CD1c-positive myeloid dendritic cell (primary cell): ENCODE measurements at regions not wholly inside any gene's neighbourhood (a gene's known extent, or its start where the extent isn't known, plus 50 kb on each side); places are given as distances from the start of the nearest gene placed in this dataset.
"Not testable (repeated sequence)": the region's sequence is repeated elsewhere in the genome, so short reads cannot be mapped to it uniquely, and the experiment has no call there.

Experiments
- DNase-seq: peaks from one replicate; pipeline ENCODE4 v3.0.0-alpha.2; 2016; ENCODE audit errors: extremely low spot score

DNA sequence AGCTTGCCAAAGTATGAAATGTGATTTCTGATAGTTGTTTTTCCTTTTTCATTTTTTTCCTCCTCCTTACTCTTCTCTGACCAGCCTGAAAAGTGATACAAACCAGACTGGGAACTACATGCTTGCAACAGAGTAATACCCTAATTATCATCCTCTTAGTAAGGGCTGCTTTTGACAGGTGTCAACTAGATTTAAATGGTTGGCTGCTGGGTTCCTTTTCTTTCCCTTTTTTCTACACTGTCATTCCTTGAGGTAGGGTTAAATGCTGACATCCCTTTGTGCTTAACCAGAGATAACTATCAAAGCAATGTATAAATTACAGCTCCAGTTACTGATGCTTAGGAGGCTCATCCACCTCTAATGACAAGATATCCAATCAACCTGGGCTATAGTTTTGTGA is 598.8 kb downstream of the TTLL7 start:
- not testable (repeated sequence) for DNase-seq

DNA sequence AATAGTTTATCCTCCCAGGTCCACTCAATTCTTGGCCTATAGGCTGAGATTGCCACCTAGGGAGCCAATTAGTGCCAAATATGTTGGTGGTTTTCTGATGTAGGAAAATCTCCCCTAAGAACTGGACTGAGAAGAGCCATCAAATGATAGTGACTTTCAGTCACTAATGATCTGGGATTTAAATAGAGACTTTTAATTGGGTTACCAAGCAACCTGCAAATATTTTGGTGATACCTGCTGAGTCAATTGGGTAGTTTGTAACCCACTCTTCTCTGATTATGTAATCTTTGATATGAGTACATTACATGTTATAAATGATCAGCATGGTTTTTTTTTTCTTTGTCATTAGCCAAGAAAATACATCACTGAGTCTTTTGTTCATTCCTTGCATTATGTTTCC is 600.8 kb downstream of the TTLL7 start:
- not testable (repeated sequence) for DNase-seq

DNA sequence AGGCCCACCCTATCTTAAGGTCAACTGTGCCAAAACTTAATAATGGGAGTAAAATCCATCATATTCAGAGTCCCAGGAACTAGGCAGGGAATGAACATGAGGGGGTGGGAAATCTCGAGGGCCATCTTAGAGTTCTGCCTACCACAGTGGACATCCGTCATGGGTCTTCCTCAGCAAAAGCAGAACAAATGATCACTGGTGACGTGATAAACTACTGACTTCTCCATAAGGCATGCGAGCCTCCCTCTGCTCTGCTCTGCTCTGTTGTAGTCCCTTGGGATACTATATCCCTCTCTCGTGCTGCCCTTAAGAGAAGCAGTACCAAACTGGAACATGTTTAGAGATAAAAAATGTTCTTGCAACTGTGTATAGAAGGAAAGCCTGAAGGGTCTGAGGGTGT is 603.8 kb downstream of the TTLL7 start:
- DNase-seq = not testable (repeated sequence)

DNA sequence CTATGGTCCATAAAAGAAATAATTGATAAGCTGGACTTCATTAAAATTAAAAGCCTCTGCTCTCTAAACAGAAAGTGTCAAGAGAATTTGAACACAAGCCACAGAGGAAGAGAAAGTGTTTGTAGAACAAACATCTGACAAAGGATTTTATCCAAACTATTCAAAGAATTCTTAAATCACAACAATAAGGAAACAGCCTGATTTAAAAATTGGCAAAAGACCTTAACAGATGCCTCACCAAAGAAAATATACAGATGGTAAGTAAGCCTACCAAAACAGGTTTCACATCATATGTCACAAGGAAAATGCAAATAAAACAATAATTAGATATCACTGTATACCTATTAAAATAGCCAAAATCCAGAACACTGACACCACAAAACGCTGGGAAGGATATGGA is 612.0 kb downstream of the TTLL7 start:
- DNase-seq = not testable (repeated sequence)

DNA sequence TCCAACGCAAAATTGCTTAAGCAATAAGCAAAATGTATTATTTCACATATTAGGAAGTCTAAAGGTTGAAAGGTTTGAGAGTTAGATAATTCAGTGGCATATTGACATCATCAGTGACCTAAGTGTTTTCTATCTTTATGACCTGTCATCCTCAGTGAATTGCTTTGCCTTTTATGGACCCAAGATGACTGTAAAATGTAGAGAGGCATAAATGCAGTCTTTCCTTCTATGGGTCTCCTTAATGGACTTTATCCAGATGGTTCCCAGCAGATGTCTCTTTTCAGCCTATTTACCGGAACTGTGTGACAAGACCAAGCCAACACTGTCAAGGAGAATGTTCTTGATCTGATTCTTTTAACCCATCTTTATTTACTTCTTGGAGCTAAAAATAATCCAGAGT is 615.8 kb downstream of the TTLL7 start:
- DNase-seq = not testable (repeated sequence)

DNA sequence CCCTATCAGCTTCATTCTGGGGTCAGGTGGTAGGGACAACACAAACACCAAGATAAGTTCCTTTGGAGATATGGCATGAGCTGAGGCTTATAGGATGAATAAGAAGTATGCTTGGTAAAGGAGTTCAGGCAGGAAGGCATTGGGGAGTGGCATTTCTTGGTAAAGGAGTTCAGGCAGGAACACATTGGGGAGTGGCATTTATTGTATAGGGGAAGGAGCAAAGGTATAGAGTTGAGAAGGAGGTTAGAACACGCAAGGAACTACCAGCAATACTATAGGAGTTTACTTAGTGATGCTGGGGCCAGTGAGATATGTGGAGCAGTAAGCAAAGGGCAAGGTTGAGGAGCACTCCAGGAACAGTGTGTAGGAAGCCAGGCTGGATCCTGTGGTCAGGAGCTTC is 625.9 kb downstream of the TTLL7 start:
- not testable (repeated sequence) for DNase-seq

DNA sequence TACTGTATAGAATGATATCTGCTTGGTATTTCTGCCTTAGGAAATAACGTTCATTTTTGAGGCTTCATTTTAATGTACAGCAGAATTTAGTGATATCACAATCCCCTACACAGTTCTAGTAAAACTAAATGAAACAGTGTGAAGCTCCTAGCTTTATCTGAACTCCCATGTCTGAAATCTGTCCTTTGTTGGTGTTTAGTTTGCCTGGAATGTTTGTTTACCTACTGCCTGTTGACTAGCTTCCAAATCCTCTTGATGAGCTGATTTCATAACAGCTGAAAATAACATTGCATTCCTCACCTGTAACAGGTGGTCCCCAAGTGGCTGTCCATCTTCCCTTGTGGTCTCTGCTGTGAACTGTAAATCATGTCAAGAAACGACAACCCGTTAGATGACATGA is 629.1 kb downstream of the TTLL7 start:
- DNase-seq = not testable (repeated sequence)

DNA sequence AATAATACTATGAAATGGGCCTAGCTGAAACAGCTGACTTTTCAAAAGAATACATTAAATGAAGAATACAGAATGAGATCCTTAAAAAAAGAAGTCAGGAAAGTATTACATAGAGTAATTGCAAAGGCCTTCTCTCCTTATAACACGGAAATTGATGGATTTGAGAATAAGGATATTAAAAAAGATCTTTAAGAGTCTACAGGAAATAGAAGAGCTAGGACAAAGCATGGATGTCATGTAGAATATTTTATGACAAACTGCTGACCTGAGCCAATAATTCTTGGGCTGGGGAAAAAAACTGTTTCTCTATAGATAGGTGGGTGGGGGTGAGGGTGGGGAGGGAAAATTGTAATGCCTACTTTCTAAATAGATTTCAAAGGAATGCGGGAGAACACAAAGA is 633.6 kb downstream of the TTLL7 start:
- DNase-seq = not testable (repeated sequence)

DNA sequence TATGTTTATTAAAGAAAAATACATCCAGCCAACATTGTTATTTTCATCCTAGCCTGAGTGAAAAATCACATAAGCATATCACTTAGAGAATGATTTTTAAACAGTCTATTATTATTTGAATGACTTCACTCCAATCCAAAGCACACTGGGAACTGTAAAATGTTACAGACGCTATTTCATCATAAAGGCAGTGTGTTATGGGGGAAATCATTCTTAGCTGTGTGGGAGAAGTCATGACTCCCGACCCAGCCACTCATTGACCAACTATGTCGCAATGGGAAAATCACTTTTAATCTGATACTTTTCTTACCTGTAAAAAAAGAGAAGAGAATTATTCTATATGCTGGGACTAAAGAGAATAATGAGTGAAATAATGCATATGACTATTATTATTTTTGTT is 653.6 kb downstream of the TTLL7 start:
- not testable (repeated sequence) for DNase-seq

DNA sequence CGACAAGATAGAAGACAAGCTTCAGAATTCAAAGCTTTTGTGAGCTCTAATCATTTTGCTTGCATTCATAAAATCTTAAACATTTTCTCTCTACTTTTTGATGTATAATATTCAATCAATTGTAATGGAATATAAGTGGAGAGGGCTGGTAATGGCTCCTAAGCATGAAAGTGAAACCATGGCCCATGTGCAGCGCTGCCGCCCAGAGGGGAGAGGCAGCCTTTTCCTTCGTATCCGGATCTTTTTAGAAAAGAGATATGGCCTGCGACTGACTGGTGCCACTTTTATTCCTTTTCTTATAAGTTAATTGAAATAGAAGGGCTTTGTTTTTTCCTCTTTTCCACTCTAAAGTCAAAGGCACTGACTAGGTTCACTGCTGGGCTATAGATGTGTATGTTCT is 655.2 kb downstream of the TTLL7 start:
- DNase-seq = not testable (repeated sequence)

DNA sequence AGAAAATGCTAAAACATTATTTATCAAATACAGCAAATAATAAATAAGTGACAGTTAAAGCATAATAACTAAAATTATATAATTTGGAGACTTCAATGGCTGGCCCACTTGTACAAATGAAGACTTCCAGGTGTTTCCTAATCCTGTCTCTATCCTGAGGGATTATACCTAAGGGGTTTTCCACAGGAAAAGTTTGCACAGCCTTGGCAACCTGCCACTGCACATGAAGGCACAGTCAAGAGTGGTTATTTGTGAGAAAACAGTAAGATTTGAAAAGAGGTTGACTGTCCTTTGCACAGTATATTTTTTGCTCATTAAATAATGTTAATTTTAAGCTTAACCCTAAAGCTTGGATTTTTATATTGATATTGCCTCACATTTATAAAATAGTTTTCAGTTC is 655.9 kb downstream of the TTLL7 start:
- DNase-seq = not testable (repeated sequence)

DNA sequence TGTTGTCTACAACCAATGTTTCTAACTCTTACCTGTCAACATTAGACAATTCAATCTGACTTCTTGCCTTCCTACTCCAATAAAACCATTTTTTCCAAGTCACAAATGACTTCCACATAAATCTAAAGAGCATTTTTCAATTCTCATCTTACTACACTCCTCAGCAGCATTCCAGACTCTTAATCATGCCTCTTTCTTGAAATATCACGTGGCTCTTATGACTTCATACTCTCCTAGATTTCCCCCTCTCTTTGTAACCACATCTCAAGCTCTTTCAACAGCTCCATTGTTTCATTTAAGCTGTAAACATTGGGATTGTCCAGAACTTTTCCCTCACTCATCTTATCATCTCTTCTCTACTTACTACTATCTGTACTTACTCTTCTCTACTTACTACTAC is 666.6 kb downstream of the TTLL7 start:
- not testable (repeated sequence) for DNase-seq

DNA sequence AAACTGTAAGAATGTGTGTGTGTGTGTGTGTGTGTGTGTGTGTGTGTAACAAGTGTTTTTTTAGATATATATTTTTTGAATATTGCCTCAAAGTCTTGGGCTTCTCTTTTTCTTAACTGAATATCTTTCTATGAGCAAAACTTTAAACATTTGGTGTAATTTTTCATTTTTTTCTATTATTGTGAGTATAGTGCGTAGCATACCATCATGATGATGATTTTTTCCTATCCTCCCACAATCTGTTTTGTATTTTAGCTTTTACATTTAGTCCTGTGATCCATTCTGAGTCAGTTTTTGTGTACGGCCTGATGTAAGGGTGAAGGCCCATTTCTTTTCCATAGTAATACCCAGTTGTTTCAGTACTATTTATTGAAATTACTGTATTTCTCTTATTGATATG is 680.6 kb downstream of the TTLL7 start:
- no peak for DNase-seq

DNA sequence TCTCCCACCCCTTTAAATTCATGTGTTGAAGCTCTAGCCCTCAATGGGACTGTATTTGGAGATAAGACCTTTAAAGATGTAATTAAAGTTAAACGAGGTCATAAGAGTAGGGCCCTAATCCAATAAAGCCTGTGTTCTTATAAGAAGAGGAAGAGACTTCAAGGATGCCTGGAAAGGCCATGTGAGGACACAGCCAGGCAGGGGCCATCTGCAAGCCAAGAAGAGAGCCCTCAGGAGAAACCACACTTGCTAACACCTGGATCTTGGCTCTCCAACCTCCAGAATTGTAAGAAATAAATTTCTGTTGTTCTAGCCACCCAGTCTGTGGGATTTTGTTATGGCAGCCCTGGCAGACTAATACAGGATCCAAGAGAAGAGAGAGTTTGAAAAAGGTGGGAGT is 683.5 kb downstream of the TTLL7 start:
- not testable (repeated sequence) for DNase-seq

DNA sequence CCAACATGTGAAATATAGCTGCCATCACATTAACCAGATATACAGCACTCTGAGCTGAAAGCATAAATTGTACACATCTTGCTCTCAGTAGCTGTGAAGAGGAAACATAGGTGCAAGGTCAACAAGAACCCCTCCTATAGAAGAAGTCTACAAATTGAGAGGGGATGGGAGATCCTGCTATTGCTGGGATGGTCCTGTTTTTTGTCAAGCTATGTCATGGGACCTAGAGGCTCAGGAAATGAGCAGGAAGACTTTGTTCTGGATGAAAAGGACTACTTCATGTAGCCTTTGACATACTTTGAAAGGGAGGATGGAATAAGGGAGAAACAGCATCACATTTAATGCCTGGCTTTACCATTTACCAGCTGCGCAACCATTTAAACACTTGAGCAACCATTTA is 688.8 kb downstream of the TTLL7 start:
- not testable (repeated sequence) for DNase-seq

DNA sequence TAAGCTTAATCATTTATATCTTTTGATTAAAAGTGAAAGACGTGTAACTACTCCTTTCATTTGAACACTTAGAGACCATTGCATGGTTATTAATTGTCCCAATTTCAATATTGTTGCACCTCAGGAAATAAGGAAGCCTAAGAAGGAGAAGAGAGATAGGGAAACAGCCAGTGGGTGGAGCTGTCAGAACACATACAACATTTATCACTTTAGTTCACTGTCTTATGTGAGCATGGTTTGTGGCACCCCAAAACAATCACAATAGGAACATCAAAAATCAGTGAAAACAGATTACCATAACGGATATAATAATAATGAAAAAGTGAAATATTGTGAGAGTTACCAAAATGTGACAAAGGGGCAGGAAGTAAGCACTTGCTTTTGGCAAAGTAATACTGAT is 689.9 kb downstream of the TTLL7 start:
- DNase-seq = not testable (repeated sequence)

DNA sequence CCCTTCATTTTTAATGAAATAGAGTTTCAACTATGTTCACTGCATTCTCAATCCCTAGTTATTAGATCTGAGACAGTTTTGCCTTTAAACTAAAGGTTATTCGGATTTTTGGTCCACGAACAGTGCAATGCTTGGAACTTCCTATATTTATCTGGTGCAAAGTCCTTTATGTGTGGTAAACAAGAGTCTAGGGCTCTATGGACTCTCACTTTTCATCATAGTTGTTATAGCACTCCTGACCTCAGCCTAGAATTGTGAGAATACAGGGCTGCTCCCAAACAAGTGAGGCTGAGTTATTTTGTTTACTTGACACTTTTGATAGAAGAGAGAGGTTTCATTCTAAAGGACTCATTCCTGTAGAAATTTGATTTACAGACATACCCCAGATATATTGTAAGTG is 692.1 kb downstream of the TTLL7 start:
- not testable (repeated sequence) for DNase-seq

DNA sequence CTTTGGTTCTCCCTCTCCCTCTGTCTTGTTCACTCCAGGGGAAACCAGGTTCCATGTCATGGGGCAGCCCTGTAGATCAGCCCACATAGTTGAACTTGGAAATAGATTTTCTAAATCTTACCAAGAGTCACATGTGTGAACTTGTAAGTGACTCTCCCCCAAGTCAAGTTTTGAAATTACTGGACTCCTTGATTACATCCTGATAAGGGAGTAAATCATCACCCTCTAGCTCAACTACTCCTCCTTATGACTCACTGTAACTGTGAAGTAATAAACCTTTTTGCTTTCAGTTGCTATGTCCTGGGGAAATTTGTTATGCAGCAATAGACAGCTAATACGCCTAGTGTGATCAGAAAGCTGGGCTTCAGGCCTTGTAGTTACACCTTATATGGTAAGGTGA is 703.3 kb downstream of the TTLL7 start:
- DNase-seq = not testable (repeated sequence)

DNA sequence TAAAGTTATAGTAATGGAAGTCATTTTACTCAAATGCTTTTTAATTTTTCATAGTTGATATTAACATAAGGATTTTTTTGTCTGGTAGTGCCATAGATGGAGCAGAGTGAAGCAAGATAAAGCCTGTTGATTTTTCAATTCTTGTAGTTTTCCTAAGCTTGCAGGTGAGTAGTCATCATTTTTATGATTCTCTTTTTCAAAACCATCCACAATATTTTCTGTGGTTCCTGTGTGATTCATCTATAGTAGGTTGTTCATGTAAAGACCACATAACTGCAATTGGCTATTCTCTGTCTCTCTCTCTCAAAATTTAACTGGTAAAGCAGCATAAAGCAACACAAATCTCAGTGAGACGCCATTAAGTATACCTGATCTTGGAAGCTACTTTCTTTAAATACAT is 711.5 kb downstream of the TTLL7 start:
- DNase-seq = not testable (repeated sequence)

DNA sequence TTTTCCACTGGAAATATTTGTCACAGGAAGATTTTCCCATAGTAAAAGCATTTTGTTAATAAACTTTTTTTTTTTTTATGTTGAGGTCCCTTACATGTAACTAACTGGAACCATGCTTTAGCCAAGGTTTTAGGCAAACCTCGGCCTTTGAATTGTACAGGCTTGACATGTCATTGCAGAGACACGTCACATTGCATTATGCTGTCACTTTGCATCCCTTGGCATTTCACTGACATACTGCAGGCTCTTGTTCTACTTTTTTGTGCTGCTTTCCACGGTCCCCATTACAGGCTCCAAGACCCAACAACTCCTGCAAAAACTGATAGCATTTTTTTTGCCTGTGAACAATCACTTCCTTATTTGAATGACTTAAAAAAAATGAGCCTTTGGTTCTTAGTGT is 724.3 kb downstream of the TTLL7 start:
- DNase-seq = not testable (repeated sequence)

DNA sequence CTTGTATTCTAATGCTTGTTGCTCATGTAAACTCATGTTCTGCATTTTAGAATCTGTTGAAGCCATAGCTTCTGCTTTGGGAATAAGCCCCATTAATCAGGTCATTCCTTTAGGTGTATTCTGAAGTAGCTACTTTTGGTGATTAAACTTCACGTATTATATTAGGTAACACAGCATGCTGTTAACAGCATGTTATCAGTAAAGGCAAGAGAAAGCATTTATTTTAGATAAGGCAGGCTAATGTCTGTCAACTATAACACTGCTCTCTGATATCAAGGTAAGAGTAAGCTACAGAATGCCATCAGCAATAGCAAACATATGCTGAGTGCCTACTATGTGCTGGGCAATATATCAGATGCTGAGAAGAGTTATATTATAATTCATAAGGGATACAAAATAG is 726.4 kb downstream of the TTLL7 start:
- DNase-seq = not testable (repeated sequence)

DNA sequence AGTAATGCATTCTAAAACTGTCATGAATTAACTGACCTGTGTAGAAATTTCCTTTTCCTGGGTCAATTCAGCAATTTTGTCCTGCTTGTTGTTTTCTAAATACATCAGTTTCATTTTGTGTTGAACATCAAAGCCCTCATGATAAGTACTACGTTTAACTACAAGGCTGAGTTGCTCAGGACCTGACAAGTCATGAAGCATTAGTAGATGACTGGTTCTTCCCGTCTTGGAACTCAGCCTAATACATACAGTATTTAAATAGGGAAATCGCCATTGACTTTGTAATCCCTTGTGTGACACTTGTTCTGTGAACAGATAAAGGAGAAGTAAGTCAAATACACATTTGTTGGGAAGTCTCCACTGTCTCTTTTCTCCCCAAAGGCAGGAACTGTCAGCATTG is 727.1 kb downstream of the TTLL7 start:
- not testable (repeated sequence) for DNase-seq

DNA sequence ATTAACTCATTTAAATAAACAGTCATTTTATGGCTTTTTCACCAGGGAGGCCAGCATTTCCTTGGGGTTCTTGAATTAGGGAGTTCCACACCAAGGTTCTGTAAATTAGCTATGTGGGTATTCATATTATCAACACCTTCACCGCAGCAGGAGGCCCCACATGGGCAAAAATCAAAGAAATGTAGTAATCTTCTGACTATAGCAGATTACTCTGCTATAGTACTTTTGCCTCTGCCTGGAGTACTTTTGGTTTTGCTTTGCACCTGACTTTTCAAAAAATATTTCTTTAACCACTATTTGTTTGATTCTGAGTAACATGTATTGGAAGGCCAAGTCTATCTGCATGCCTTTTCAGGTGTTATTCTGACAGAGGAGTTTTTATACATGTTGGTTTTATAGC is 728.1 kb downstream of the TTLL7 start:
- DNase-seq = not testable (repeated sequence)

DNA sequence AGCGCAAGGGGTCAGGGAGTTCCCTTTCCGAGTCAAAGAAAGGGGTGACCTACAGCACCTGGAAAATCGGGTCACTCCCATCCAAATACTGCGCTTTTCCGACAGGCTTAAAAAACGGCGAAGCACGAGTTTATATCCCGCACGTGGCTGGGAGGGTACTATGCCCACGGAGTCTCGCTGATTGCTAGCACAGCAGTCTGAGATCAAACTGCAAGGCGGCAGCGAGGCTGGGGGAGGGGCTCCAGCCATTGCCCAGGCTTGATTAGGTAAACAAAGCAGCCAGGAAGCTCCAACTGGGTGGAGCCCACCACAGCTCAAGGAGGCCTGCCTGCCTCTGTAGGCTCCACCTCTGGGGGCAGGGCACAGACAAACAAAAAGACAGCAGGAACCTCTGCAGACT is 735.1 kb downstream of the TTLL7 start:
- not testable (repeated sequence) for DNase-seq

DNA sequence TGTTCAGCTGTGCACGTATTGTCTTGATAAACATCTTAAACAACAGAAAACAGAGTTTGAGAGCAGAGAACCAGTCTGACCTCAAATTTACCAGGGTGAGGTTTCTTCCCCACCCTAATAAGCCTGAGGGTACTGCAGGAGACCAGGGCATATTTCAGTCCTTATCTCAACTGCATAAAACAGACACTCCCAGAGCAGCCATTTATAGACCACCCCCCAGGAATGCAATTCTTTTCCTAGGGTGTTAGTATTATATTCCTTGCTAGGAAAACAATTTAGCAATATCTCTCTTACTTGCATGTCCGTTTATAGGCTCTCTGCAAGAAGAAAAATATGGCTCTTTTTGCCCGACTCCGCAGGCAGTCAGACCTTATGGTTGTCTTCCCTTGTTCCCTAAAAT is 747.2 kb downstream of the TTLL7 start:
- DNase-seq = not testable (repeated sequence)
